Lower leg skin (tissue), 4 donors: ENCODE measurements at regions not wholly inside any gene's neighbourhood (a gene's known extent, or its start where the extent isn't known, plus 50 kb on each side); places are given as distances from the start of the nearest gene placed in this dataset.

ENCODE experiments used
- DNase-seq, 2 donors: peaks; one replicate each; pipeline ENCODE4 v3.0.0-alpha.2; 2019; ENCODE audit warnings: low spot score in 2 of 2
- H3K4me3 ChIP-seq: fragments of 200-600 bp; sonication (generic); 2 replicates; pipeline ENCODE4 v1.5.1; 2017; ENCODE audit warnings: mild to moderate bottlenecking, low read depth; ENCODE audit not compliant: poor library complexity, severe bottlenecking
- CTCF ChIP-seq, 3 donors: fragments of 450-650 bp; IDR thresholded peaks; one replicate each; pipeline ENCODE4 v1.5.1; 2016; ENCODE audit warnings: antibody characterized with exemption in 3 of 3, mild to moderate bottlenecking in 3 of 3, moderate library complexity in 2 of 3
- POLR2A ChIP-seq, 2 donors: fragments of 450-650 bp; IDR thresholded peaks; one replicate each; pipeline ENCODE4 v1.6.1; 2016 to 2017; ENCODE audit warnings: antibody characterized with exemption in 2 of 2, mild to moderate bottlenecking in 1 of 2, moderate library complexity in 1 of 2
- WGBS, 2 donors: methylation state at CpG; one replicate each; pipeline ENCODE4 v1.1.5; 2018; 5-methylcytosine and 5-hydroxymethylcytosine counted together
- intact Hi-C: fragments of 100-400 bp; cut with DNase I; formaldehyde crosslinking; loops from one replicate; pipeline ENCODE4 v1.15.0; 2023; ENCODE audit warnings: low total_unique reads

DNA sequence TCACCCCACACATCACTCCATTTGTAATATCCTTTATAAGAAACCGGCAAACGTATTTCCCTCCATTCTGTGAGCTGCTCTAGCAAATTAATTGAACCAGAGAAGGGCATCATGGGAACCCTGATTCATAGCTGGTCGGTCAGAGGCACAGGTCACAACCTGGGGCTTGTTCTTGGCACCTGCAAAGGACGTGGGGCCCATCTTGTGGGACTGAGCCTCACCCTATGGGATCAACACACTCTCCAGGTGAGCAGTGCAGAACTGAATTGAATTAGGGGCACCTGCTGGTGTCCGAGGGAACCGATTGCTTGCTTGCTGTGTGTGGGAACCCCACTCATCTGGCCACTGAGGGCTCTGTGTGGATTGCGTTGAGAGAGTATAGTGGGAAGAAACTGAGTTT, 145.3 kb downstream of the CTTN start:
- H3K4me3 ChIP-seq, result no peak overlapping the region
- intact Hi-C loops, result no loop called here
- WGBS, 2 donors, result 65% methylated on average over 7 of the region's 7 CpGs
- no peak for DNase-seq
- TF ChIP-seq POLR2A (IDR thresholded peaks at IDR 0.05), result no peak
- TF ChIP-seq CTCF (IDR thresholded peaks at IDR 0.05), result no peak

- TF ChIP-seq CTCF (IDR thresholded peaks at IDR 0.05) (no peak), POLR2A (IDR thresholded peaks at IDR 0.05) (no peak)
- DNase-seq, result no peak
- WGBS, 2 donors, result 86 to 87% methylated on average over 16 to 17 of the region's 17 CpGs
- no peak overlapping the region for H3K4me3 ChIP-seq
- intact Hi-C loops, result no loop called here
Observed at GRCh38 chr11:70544067-70544773, 145.9 kb downstream of the CTTN start.

DNA sequence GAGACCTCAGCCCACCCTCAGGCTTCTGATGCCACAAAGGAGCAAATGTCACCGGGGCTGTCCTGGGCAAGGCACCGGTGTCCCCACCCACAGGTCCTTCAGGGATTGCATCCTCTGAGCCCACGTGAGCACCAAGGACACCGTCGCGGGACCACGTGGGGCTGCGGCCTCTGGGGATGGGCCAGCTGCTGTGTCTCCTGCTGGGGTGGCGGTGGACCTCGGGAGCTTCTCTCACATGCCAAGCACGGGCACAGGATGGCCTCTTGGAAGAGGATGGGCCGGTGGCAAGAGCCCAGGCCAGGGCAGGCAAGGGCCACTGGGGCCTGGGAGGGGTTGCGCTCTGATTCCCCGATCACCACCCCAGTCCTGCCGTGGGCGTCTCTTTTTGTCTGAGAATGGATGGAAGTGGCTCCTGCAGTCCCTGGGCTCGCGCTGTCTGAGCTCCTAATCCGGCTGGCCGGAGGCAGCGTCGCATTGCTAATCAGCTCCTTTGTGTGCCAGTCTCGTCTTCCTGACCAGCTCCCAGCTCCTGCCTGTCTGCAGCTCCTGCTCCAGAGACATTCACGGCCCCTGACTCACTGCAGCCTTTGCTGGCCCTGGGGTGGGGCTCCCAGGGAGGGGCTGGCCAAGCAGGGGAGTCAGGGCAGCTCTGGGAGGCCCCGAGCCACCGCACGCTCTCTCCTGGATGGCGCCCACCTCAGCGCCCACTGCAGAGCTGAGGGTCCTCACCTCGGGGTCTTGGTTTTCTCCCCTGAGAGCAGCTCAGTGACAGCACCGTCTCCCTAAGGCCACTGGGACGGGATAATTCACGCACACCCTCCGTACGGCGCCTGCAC, 146.7 kb downstream of the CTTN start:
- TF ChIP-seq CTCF (IDR thresholded peaks at IDR 0.05) (no peak), POLR2A (IDR thresholded peaks at IDR 0.05) (no peak)
- no peak for DNase-seq
- H3K4me3 ChIP-seq, result no peak overlapping the region
- intact Hi-C loops, result no loop called here
- WGBS, 2 donors, result 86 to 87% methylated on average over 25 to 36 of the region's 36 CpGs

DNA sequence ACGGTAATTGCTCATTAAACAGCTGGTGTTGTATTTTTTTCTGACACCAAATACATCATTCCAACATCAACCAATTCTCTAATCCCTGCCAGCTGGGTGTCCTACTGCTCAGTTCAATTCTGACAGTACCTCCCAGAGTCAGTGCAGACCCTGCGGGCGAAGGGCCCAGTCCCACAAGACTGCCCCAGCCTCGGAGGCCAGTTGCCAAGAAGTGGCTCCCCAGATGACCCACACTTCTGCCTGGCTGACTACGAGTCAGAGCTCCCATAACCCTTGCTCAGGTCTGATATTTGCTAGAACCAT, 147.2 kb downstream of the CTTN start:
- 72 to 80% methylated on average over 5 of the region's 5 CpGs for WGBS, 2 donors
- intact Hi-C loops, result no loop called here
- no peak for DNase-seq
- TF ChIP-seq CTCF (IDR thresholded peaks at IDR 0.05) (no peak), POLR2A (IDR thresholded peaks at IDR 0.05) (no peak)
- no peak overlapping the region for H3K4me3 ChIP-seq

- H3K4me3 ChIP-seq, result no peak overlapping the region
- DNase-seq, result no peak
- no peak for TF ChIP-seq CTCF (IDR thresholded peaks at IDR 0.05)
- TF ChIP-seq POLR2A (IDR thresholded peaks at IDR 0.05), result no peak
- 82 to 83% methylated on average over 9 of the region's 9 CpGs for WGBS, 2 donors
- intact Hi-C loops, result no loop called here
Observed at GRCh38 chr11:70546191-70546940, 148.0 kb downstream of the CTTN start.
